Activated T-helper 2 cell treated with anti-CD3 and anti-CD28 coated beads, Interferon-gamma antibody, Interleukin-2, Interleukin-4, amounts not matched to agents 10 μg/mL and 5 μg/mL and 100 μg/mL, durations not matched to agents 14 hours and 24 hours and 36 hours (primary cell): ENCODE measurements at regions not wholly inside any gene's neighbourhood (a gene's known extent, or its start where the extent isn't known, plus 50 kb on each side); places are given as distances from the start of the nearest gene placed in this dataset.
"Not testable (repeated sequence)": the region's sequence is repeated elsewhere in the genome, so short reads cannot be mapped to it uniquely, and the experiment has no call there.

Source experiments
- DNase-seq: peaks from one replicate; pipeline ENCODE4 v3.0.0; 2021; ENCODE audit warnings: low spot score
- H3K27ac Mint-ChIP-seq: one replicate; pipeline ENCODE4 v1.8.0; 2021; ENCODE audit warnings: mixed read lengths
- H3K27me3 Mint-ChIP-seq: one replicate; pipeline ENCODE4 v1.8.0; 2021; ENCODE audit warnings: low read depth, mixed read lengths
- H3K36me3 Mint-ChIP-seq: one replicate; pipeline ENCODE4 v1.8.0; 2021; ENCODE audit warnings: low read depth, mixed read lengths
- H3K4me1 Mint-ChIP-seq: one replicate; pipeline ENCODE4 v1.8.0; 2021; ENCODE audit warnings: low read depth, mixed read lengths
- H3K4me3 Mint-ChIP-seq: one replicate; pipeline ENCODE4 v1.8.0; 2021; ENCODE audit warnings: low read depth, mild to moderate bottlenecking, moderate library complexity, mixed read lengths
- H3K9me3 Mint-ChIP-seq: one replicate; pipeline ENCODE4 v1.8.0; 2021; ENCODE audit warnings: mixed read lengths
- intact Hi-C: fragments of 100-400 bp; cut with micrococcal nuclease; formaldehyde crosslinking; loops from one replicate; pipeline ENCODE4 v1.15.1; 2023

GRCh38 chr5:66277981-66278380 lies 133.9 kb downstream of the SREK1 start:
- Mint-ChIP-seq H3K27ac (no peak overlapping the region), H3K9me3 (no peaks in the 10 kb centered on the region), H3K4me3 (no peak overlapping the region), H3K27me3 (peaks cover 21% of the 10 kb centered on the region), H3K4me1 (no peaks in the 10 kb centered on the region), H3K36me3 (no peaks in the 10 kb centered on the region)
- intact Hi-C loops: no loop called here
- no peak for DNase-seq

- Mint-ChIP-seq H3K4me1 (no peaks in the 10 kb centered on the region), H3K27ac (no peak overlapping the region), H3K36me3 (no peaks in the 10 kb centered on the region), H3K9me3 (no peaks in the 10 kb centered on the region), H3K4me3 (no peak overlapping the region), H3K27me3 (peaks cover 15% of the 10 kb centered on the region)
- intact Hi-C loops: no loop called here
- no peak for DNase-seq
Measured at GRCh38 chr5:66281294-66281693, 137.2 kb downstream of the SREK1 start.

- Mint-ChIP-seq H3K9me3 (no peaks in the 10 kb centered on the region), H3K27me3 (peaks cover 2% of the 10 kb centered on the region), H3K4me1 (no peaks in the 10 kb centered on the region), H3K27ac (no peak overlapping the region), H3K4me3 (no peak overlapping the region), H3K36me3 (no peaks in the 10 kb centered on the region)
- DNase-seq: no peak
- intact Hi-C loops: no loop called here
Measured at GRCh38 chr5:66284588-66285342, 140.7 kb downstream of the SREK1 start.

- H3K4me3 Mint-ChIP-seq: no peak overlapping the region
- H3K4me1 Mint-ChIP-seq: no peaks in the 10 kb centered on the region
- H3K36me3 Mint-ChIP-seq: no peaks in the 10 kb centered on the region
- H3K27me3 Mint-ChIP-seq: peaks cover 2% of the 10 kb centered on the region
- H3K27ac Mint-ChIP-seq: no peak overlapping the region
- no peak for DNase-seq
- intact Hi-C loops: no loop called here
- H3K9me3 Mint-ChIP-seq: no peaks in the 10 kb centered on the region
Measured at GRCh38 chr5:66285343-66285922, 141.3 kb downstream of the SREK1 start.

- no peaks in the 10 kb centered on the region for H3K9me3 Mint-ChIP-seq
- DNase-seq: no peak
- H3K36me3 Mint-ChIP-seq: no peaks in the 10 kb centered on the region
- no peak overlapping the region for H3K4me3 Mint-ChIP-seq
- H3K27me3 Mint-ChIP-seq: peaks cover 2% of the 10 kb centered on the region
- H3K4me1 Mint-ChIP-seq: no peaks in the 10 kb centered on the region
- H3K27ac Mint-ChIP-seq: no peak overlapping the region
- intact Hi-C loops: no loop called here
Measured at GRCh38 chr5:66291771-66292170, 147.7 kb downstream of the SREK1 start.

- intact Hi-C loops, H3K27ac Mint-ChIP-seq, H3K4me1 Mint-ChIP-seq, H3K36me3 Mint-ChIP-seq, H3K27me3 Mint-ChIP-seq, DNase-seq, H3K4me3 Mint-ChIP-seq, H3K9me3 Mint-ChIP-seq: not testable (repeated sequence)
Measured at GRCh38 chr5:66293851-66294250, 149.8 kb downstream of the SREK1 start.

- H3K27me3 Mint-ChIP-seq: peaks cover 4% of the 10 kb centered on the region
- H3K9me3 Mint-ChIP-seq: no peaks in the 10 kb centered on the region
- DNase-seq: no peak
- H3K4me1 Mint-ChIP-seq: no peaks in the 10 kb centered on the region
- no peaks in the 10 kb centered on the region for H3K36me3 Mint-ChIP-seq
- no peak overlapping the region for H3K4me3 Mint-ChIP-seq
- H3K27ac Mint-ChIP-seq: no peak overlapping the region
- intact Hi-C loops: no loop called here
Measured at GRCh38 chr5:66299463-66299862, 155.4 kb downstream of the SREK1 start.

- intact Hi-C loops: no loop called here
- H3K9me3 Mint-ChIP-seq: no peaks in the 10 kb centered on the region
- peaks cover 3% of the 10 kb centered on the region for H3K4me1 Mint-ChIP-seq
Measured at GRCh38 chr5:66302344-66302743, 158.2 kb downstream of the SREK1 start.

GRCh38 chr5:66306105-66306843 lies 162.2 kb downstream of the SREK1 start:
- Mint-ChIP-seq H3K27me3 (peaks cover 9% of the 10 kb centered on the region), H3K4me3 (no peak overlapping the region), H3K9me3 (no peaks in the 10 kb centered on the region), H3K27ac (no peak overlapping the region), H3K36me3 (no peaks in the 10 kb centered on the region), H3K4me1 (peaks cover 6% of the 10 kb centered on the region)
- intact Hi-C loops: loop anchor here (5.0 kb wide), 3 partner anchors 191 to 556 kb away; partner anchors contain the start of gene MAST4
- peak; percentile 10 for DNase-seq

More at GRCh38 chr5:66302344-66302743, 158.2 kb downstream of the SREK1 start:
- H3K27me3 Mint-ChIP-seq: peaks cover 8% of the 10 kb centered on the region
- no peak overlapping the region for H3K27ac Mint-ChIP-seq
- H3K36me3 Mint-ChIP-seq: no peaks in the 10 kb centered on the region
- no peak for DNase-seq
- H3K4me3 Mint-ChIP-seq: no peak overlapping the region

- intact Hi-C loops: loop anchor here (1.0 to 5.0 kb wide), 4 partner anchors 190 to 555 kb away; partner anchors contain the start of gene MAST4
- no peak for DNase-seq
- Mint-ChIP-seq H3K9me3 (no peaks in the 10 kb centered on the region), H3K27me3 (peaks cover 11% of the 10 kb centered on the region), H3K27ac (no peak overlapping the region), H3K36me3 (no peaks in the 10 kb centered on the region), H3K4me1 (peaks cover 6% of the 10 kb centered on the region), H3K4me3 (no peak overlapping the region)
Measured at GRCh38 chr5:66306844-66307315, 162.8 kb downstream of the SREK1 start.

GRCh38 chr5:66307647-66308241 lies 163.6 kb downstream of the SREK1 start:
- Mint-ChIP-seq H3K4me3 (no peak overlapping the region), H3K27ac (no peak overlapping the region), H3K27me3 (peaks cover 13% of the 10 kb centered on the region), H3K36me3 (no peaks in the 10 kb centered on the region), H3K9me3 (no peaks in the 10 kb centered on the region), H3K4me1 (peaks cover 6% of the 10 kb centered on the region)
- intact Hi-C loops: loop anchor here (1.0 to 5.0 kb wide), 4 partner anchors 190 to 555 kb away; partner anchors contain the start of gene MAST4
- no peak for DNase-seq

GRCh38 chr5:66312266-66312665 lies 168.2 kb downstream of the SREK1 start:
- H3K4me3 Mint-ChIP-seq: no peak overlapping the region
- DNase-seq: no peak
- peaks cover 16% of the 10 kb centered on the region for H3K27me3 Mint-ChIP-seq
- intact Hi-C loops: no loop called here
- peaks cover 2% of the 10 kb centered on the region for H3K4me1 Mint-ChIP-seq
- H3K9me3 Mint-ChIP-seq: peaks cover 7% of the 10 kb centered on the region
- no peaks in the 10 kb centered on the region for H3K36me3 Mint-ChIP-seq
- no peak overlapping the region for H3K27ac Mint-ChIP-seq
